ENCODE measurements at regions not wholly inside any gene's neighbourhood (a gene's known extent, or its start where the extent isn't known, plus 50 kb on each side); places are given as distances from the start of the nearest gene placed in this dataset.

DNA sequence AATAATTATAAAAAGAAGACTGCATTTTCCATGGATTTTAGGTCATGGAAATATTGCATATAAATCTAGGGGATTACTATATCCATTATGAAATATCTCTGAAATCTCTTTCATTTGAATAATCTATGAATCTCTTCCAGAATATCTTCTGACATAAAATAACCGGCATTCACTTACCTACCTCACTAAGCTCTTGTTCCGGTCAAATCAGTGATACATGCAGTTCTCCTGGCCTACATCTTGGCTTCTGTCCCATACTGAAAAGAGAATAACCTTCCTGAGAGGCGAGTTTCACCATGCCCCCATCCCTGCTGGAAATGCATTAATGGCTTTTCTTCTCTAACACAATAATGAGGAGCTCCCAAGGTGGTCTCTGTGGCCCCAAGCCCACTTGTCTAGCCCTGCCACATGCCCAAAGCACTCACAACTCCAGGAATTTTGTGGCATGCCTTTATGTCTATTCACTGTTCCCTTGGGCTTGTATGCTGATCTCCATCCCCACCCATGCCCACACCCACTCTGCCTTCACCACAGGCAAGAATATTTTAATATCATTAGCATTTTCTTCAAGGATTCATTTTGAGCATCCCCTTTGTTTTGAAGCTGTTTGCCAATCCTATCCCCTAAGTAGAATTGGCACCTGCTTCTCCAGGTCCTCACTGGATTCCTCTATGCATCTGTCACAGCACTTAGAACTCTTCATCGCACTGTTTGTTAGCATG lies 401.6 kb downstream of the COG6 start:
- TF ChIP-seq, protein P1, sequence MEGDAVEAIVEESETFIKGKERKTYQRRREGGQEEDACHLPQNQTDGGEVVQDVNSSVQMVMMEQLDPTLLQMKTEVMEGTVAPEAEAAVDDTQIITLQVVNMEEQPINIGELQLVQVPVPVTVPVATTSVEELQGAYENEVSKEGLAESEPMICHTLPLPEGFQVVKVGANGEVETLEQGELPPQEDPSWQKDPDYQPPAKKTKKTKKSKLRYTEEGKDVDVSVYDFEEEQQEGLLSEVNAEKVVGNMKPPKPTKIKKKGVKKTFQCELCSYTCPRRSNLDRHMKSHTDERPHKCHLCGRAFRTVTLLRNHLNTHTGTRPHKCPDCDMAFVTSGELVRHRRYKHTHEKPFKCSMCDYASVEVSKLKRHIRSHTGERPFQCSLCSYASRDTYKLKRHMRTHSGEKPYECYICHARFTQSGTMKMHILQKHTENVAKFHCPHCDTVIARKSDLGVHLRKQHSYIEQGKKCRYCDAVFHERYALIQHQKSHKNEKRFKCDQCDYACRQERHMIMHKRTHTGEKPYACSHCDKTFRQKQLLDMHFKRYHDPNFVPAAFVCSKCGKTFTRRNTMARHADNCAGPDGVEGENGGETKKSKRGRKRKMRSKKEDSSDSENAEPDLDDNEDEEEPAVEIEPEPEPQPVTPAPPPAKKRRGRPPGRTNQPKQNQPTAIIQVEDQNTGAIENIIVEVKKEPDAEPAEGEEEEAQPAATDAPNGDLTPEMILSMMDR (IDR thresholded peaks at IDR 0.05; ENCODE audit: insufficient read depth, low read length, severe bottlenecking): no peak
- H3K36me3 ChIP-seq (ENCODE audit: control insufficient read depth, insufficient read depth, low read length): no peaks in the 10 kb centered on the region
- H3K4me3 ChIP-seq (ENCODE audit: low read depth, low read length): no peak overlapping the region
- DNase-seq (ENCODE audit: low read depth) (no peak), FAIRE-seq (no peak)
- H3K27me3 ChIP-seq (ENCODE audit: control insufficient read depth, insufficient read depth, low read length): no peaks in the 10 kb centered on the region

DNA sequence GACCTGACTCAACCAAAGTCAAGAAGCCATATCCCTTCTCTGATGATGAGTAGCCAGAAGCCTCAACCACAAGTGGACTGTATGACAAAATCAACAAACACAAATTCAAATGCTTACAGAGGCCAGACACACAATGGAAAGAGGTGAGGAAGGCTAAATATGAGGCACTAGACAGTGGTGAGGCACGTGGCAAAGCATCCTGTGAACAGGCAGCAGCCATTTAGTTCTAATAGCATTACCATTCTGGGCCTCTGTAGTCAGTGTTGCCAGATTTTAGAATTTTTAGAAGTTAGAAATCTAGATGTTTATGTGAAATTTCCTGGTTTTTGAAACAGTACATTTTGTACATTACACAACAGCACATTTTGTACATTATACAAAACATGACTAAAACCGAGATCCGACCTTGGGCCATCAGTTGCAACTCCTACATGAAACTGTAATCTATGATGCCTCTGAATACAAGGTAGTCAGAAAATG lies 403.3 kb downstream of the COG6 start:
- no peak overlapping the region for H3K4me3 ChIP-seq (ENCODE audit: low read depth, low read length)
- TF ChIP-seq, protein P1 (IDR thresholded peaks at IDR 0.05; ENCODE audit: insufficient read depth, low read length, severe bottlenecking): no peak
- H3K36me3 ChIP-seq (ENCODE audit: control insufficient read depth, insufficient read depth, low read length): no peaks in the 10 kb centered on the region
- no peaks in the 10 kb centered on the region for H3K27me3 ChIP-seq (ENCODE audit: control insufficient read depth, insufficient read depth, low read length)
- no peak for FAIRE-seq
- DNase-seq (ENCODE audit: low read depth): no peak

GRCh38 chr13:40059540-40060232 lies 404.2 kb downstream of the COG6 start:
- TF ChIP-seq, protein P1 (IDR thresholded peaks at IDR 0.05; ENCODE audit: insufficient read depth, low read length, severe bottlenecking): no peak
- Histone ChIP-seq H3K27me3 (ENCODE audit: control insufficient read depth, insufficient read depth, low read length) (no peaks in the 10 kb centered on the region), H3K4me3 (ENCODE audit: low read depth, low read length) (no peak overlapping the region), H3K36me3 (ENCODE audit: control insufficient read depth, insufficient read depth, low read length) (no peaks in the 10 kb centered on the region)
- DNase-seq (ENCODE audit: low read depth): peak; percentile 79
- no peak for FAIRE-seq

DNA sequence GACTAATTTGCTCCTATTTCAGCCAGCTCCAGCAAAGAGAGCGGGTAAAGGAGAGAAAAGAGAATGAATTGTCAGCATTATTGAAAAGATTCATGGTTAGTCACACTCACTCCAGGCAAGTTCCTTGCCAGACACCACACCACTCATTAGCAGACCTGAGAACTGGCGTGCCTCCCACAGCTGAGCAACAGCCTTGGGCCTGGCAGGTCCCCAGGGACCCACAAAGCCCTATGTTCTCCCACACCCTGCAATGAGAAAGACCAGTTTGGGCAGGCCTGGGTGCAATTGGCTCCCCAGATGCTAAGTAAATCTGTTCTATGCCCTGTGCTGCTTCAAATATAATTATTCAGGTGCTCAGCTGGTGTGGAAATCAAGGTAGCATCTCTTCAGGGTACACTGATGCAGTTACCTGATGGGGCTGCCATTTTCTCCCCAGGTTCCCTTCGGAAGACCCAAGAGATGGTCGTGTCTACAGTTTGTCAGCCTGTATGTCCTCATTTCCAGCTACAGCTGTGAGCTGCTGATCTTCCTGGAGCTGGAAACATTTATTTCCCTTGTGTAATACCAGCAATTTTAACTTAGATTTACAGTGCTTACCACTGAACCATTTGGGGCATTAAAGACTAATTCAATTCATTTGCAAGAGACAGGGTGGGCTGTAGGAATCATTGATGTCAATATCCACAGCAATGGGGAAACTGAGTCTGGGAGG lies 405.0 kb downstream of the COG6 start:
- DNase-seq (ENCODE audit: low read depth) (peak; percentile 98), FAIRE-seq (peak; percentile 79)
- Histone ChIP-seq H3K4me3 (ENCODE audit: low read depth, low read length) (no peak overlapping the region), H3K27me3 (ENCODE audit: control insufficient read depth, insufficient read depth, low read length) (no peaks in the 10 kb centered on the region), H3K36me3 (ENCODE audit: control insufficient read depth, insufficient read depth, low read length) (no peaks in the 10 kb centered on the region)
- TF ChIP-seq, protein P1 (IDR thresholded peaks at IDR 0.05; ENCODE audit: insufficient read depth, low read length, severe bottlenecking): no peak

- DNase-seq (ENCODE audit: low read depth): peak; percentile 70
- TF ChIP-seq, protein P1 (IDR thresholded peaks at IDR 0.05; ENCODE audit: insufficient read depth, low read length, severe bottlenecking): no peak
These were observed 406.3 kb downstream of the COG6 start for GRCh38 chr13:40061466-40062450.

More at GRCh38 chr13:40061466-40062450, 406.3 kb downstream of the COG6 start:
- Histone ChIP-seq H3K4me3 (ENCODE audit: low read depth, low read length) (no peak overlapping the region), H3K36me3 (ENCODE audit: control insufficient read depth, insufficient read depth, low read length) (no peaks in the 10 kb centered on the region), H3K27me3 (ENCODE audit: control insufficient read depth, insufficient read depth, low read length) (no peaks in the 10 kb centered on the region)
- FAIRE-seq: no peak

All from bronchial epithelial cell (primary cell).